ENCODE measurements at regions not wholly inside any gene's neighbourhood (a gene's known extent, or its start where the extent isn't known, plus 50 kb on each side); places are given as distances from the start of the nearest gene placed in this dataset.

DNA sequence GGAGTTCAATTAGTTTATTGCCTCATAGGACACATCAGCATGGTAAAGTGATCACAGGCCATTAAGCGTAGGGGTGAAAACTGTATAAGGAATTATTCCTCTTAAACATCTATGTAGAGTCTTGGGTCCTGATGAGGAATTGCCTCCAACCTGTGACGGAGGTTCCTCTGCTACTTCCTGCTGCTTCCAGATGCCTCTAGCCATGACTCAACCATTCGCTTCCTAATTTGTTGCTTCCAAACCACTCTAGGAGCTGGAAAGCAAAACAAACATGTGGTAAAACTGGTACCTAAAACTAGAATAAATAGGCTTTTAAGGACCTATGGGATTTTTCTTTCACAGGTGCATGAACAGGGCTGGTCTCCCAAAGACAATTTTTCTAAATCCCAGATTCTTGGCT, 253.8 kb downstream of the KLF12 start:
- intact Hi-C loops (cut with DNase I, micrococcal nuclease), result no loop called here

DNA sequence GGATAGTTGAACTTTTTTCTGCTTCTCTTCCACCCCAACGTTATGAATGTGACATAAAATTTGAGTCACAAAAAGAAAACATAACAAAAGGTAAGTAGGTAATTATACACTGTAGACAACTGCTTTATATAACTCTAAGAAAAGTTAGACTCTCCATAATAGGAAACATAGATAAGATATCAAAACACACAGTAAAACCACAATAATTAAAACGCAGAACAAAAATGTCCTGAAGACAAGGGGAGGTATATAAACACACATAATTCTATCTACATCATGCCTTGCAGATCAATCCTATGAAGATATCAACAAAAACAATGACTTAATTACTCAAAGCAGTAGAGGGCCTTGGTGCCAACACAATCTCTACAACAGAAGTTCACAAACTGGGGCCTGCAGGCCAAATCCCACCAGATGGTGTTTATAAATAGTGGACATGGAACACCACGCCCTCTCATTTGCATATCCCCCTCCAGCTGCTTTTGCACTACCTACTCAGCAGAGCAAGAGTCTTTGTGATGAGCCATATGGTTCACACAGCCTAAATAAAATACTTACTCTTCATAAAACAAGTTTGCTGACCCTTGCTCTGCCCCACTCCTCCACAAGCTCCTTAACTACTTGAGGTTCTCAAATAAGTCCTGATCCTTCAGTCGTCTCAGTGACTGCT, 254.7 kb downstream of the KLF12 start:
- ATAC-seq (peak; percentile 23), DNase-seq (no peak)
- intact Hi-C loops (cut with DNase I, micrococcal nuclease), result no loop called here

More for the DNA sequence above, 253.8 kb downstream of the KLF12 start:
- no peak for DNase-seq
- ATAC-seq, result no peak

DNA sequence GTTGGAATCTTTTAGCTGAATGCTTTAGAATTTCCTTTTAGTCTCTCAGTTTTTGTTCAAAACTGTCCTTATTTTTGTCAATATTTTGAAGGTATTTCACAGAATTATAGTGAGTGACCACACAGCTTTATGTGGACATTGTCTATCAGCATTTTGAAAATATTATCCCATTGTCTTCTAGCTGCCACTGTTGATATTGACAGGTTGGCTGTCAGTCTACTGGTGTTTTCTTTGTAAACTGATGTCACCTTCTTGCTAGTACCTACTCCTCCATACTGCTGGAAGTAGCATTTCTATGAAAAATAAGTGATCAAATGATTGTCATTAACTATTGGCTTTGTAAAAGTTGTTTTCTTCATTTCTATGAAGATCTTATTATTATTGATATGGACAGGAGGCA, 256.8 kb downstream of the KLF12 start:
- DNase-seq (no peak), ATAC-seq (no peak)
- intact Hi-C loops (cut with DNase I, micrococcal nuclease), result no loop called here

DNA sequence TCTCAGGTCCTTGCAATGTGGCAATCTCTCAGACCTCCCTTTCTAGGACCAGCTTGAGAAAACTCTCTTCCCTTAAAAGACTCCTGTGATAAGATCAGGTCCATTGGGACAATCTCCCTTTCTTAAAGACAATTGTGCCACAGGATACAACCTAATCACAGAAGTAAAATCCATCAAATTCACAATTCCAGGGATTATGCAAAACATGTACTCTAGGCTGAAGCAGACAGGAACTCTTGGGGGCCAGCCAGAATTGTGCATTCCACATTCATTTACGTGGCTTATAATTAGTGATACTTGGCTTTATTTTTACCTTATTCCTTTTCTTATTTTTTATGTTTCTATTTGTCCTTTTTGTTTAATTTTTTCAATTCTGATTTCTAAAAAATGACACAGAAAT, 257.9 kb downstream of the KLF12 start:
- DNase-seq (no peak), ATAC-seq (no peak)
- intact Hi-C loops (cut with DNase I, micrococcal nuclease), result no loop called here

DNA sequence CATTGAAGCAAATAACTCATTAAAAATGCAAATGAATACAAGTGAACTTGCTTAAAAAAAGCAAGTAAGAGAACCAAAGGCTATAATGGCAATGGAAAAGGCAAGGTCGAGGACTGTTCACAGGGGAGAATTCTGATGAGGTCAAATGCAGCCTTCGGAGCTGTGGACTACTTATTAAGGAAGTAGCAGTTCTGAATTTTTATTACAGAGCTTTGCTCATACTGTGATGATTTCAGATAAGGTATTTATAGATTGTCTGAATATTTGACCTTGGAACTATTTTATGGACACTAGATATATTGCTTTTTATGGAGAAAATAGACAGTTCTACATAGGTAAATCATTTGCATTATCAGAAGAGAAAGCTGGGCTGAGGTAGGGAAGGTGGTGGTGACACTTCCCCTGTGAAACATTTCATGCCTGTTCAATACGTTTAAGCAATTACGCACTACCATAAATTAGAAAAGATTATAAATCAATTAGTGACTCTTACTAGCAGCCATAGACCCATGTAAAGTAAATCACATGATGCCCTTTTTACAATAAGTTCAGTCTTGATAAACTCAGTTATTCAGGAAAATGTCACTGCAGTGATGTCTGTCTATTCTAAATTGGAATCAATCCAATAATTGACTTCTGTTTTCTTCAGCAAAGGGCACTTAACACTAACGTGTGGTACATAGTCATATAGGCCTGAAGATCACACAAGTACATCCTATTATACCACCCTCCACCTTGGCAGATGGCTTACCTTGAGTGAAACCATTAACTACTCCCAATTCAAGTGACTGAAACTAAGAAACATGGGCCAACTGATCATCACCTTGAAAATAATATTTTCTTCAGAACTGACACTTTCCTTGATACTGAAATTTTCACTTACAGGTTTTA, 260.0 kb downstream of the KLF12 start:
- DNase-seq, result no peak
- intact Hi-C loops (cut with DNase I, micrococcal nuclease), result no loop called here
- no peak for ATAC-seq

DNA sequence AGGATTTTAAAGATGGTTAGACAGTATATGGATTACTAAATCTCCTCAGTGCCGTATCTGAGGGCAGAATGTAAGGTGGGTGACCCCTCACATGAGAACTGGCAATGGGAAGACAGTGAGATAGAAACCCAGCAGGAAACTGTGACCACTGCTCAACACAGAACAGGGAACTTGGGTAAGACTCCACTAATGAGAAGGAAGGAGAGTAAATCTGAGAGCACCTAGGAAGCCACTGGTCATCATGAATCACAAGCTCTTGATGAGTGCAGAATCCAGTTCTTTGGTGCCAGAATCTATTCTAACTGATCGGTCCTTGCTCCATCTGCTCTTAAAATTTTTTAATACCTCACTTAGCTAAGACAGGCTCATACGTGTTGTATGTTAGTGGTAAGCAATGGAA, 261.8 kb downstream of the KLF12 start:
- ATAC-seq (no peak), DNase-seq (no peak)
- intact Hi-C loops (cut with DNase I, micrococcal nuclease), result no loop called here

DNA sequence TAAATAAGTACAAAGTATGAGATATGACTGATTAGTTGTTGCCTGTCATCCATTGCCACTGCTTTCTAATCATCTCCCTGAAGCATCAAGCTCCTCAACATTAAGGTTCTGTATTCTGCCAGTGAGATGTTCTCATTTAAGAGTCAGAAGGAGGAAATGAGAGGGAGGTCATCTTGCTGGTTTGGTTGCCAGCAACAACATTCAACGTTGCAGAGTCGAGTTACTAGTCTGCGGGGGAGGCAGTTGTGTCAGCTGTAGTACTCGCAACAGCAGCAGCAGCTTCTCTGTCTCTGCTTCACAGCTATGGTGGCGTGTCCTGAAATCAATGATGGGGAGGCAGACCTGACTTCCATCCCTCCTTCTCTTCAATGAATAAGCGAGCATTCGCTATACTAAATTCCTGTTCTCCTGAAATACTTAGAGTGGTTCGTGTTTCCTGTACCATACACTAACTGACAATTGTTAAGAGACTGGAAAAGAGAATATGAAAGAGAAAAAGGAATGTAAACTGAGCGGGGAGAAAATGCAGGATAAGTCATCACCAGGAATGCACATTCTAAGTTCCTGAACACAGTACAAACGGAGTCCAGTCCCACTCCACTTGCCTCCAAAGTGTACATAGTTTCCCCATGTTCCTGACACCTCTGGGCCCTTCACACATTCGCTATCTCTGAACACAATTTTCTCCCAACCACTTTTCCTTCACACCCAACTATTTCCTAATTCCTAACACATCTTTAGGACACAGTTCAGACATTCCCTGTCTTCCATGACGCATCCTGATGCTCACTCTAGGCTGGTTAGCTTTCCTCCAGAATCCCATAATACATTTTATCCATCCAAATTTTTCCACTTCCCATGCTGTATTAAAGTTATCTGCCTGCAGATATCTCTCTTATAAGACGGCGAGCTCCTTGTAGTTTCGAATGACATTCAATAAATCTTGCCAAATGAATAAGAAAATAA, 263.0 kb downstream of the KLF12 start:
- ATAC-seq (peak; percentile 25), DNase-seq (no peak)
- intact Hi-C loops (cut with DNase I, micrococcal nuclease), result no loop called here

DNA sequence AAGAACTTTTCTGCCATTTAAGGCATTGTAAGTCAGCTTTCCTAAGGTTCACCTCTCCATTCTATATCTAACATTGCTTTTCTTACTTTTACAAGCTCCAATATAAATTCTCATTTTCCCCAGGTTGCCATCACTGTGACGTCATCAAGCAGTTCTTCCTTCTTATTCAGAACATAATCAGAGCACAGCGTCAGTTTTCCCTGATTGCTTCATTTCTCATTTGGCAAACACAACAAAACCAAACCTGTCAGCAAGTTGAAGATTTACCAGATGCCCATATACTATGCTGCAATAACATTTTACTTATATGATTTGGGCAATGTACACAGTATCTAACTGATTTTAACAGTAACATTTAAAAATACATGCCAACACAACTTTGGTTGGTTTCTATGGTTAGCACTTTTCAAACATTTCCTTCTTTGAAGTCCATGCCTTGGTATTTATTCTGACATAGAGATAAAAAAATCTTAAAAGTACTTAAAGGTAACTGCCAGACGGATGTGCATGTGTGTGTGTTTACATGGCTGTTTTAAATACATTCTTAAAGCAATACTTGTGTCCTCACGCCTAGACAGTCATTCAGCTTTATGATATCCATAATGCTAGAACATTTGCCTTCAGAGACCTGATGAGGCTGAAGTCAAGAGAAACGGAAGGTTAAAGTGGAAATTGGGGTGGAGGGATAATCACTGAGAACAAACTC, 264.0 kb downstream of the KLF12 start:
- intact Hi-C loops (cut with DNase I, micrococcal nuclease), result no loop called here
- peak; percentile 93 for ATAC-seq
- peak in 1 of 2 donors; percentile 30 for DNase-seq

DNA sequence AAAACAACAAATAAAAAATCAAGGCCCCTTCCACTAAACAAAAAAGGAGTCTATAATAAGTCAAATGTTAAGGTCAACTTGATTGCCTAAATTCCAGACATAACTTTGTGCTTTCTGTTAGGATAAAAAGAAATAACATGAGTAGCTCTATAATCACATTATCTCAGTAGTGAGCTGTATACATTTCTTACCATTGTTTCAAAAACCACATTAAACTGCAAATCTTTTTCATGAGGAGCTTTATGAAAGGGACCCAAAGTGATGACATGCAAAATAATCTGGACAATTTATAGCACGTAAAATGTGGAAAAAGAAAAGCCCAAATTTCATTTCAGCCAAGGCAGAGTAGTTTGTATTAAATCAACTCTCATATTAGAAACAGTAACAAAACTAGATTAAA, 269.2 kb downstream of the KLF12 start:
- intact Hi-C loops (cut with DNase I, micrococcal nuclease), result no loop called here
- ATAC-seq, result no peak
- no peak for DNase-seq

DNA sequence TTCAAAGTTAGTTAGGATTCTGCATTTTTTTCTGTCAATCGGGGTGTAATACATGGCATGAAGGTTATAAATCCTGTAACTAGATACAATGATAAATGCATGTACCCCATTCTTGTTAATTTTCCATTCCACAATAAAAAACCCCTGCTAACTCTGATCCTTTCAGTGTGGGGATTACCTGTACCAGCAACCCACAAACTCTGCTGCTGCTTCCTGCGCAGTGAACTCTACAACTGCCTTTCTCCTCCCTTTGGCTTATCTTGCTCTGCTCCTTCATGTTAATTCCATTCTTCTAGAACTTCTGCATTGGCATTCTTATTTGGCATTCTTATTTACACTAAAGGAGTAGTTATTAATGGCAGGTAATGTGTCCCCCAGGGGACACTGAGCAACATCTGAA, 273.1 kb downstream of the KLF12 start:
- intact Hi-C loops (cut with DNase I, micrococcal nuclease), result no loop called here
- no peak for DNase-seq
- no peak for ATAC-seq

DNA sequence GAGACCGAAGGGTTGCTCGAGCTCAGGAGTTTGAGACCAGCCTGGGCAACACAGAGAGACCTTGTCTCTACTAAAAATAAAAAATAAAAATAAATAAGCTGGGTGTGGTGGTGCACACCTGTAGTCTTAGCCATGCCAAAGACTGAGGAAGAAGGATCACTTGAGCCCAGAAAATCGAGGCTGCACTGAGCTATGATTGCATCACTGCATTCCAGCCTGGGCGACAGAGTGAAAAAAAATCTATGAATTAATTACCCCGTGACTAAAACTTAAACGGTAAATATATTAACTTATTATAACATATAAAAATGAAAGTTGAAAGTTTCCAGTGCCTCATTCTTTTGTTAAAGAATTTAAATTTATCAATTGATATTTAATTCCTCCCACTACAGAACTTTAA, 273.7 kb downstream of the KLF12 start:
- DNase-seq (no peak), ATAC-seq (no peak)
- intact Hi-C loops (cut with DNase I, micrococcal nuclease), result no loop called here

DNA sequence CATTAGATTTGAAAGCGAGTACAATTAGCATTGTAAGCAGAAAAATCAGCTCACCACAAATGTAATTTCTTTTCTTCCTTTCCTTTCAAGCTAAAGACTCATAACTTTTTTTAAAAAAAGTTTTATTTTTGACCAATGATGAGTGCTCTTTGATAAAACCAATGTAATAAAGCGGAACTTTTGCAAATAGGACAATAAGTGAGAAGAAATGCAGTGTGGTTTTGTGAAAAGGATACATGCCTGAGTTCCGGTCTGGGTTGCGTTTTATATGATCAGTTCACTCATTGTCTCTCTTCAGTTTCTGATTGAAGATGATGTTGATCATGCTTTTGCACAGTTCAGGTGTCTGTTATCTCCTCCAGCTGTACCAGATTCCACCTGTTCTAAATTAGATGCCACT, 274.4 kb downstream of the KLF12 start:
- intact Hi-C loops (cut with DNase I, micrococcal nuclease), result no loop called here
- no peak for DNase-seq
- ATAC-seq, result no peak

DNA sequence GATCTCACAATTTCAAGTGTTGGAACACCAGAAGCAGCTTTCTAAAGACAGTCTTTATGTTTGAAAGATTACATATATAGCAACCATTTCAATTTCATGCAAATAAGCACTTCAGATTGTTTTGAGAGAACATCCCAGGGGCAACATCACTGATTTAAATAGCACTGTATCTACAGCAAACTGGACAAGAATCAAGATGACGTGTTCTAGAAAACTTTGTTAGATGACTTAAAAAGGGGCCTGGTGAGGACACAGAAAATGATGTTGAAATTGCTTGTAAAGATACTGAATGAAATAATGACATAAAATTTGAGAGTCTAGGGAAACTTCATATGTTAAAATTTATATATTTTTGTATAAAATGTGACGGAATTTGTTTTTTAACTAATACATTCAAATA, 277.1 kb downstream of the KLF12 start:
- DNase-seq (no peak), ATAC-seq (no peak)
- intact Hi-C loops (cut with DNase I, micrococcal nuclease), result no loop called here

DNA sequence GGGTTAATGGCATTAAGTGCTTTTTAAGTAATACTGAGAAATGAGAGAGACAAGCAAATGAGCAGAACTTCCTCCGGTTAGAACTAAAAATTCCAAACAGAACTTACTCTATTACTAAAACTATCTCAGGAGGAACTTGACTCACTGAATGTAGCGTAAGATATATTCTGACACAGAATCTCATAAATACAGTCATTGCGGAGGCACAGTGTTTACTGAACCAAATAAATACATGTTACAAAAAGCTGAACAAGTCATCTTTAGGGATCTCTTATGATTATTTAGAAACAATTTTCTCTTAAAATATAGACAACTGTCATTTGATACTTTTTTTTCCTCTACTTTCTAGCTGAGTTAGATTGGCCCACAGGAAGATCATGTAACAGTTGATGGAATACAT, 283.1 kb downstream of the KLF12 start:
- intact Hi-C loops (cut with DNase I, micrococcal nuclease), result no loop called here
- DNase-seq (no peak), ATAC-seq (no peak)

DNA sequence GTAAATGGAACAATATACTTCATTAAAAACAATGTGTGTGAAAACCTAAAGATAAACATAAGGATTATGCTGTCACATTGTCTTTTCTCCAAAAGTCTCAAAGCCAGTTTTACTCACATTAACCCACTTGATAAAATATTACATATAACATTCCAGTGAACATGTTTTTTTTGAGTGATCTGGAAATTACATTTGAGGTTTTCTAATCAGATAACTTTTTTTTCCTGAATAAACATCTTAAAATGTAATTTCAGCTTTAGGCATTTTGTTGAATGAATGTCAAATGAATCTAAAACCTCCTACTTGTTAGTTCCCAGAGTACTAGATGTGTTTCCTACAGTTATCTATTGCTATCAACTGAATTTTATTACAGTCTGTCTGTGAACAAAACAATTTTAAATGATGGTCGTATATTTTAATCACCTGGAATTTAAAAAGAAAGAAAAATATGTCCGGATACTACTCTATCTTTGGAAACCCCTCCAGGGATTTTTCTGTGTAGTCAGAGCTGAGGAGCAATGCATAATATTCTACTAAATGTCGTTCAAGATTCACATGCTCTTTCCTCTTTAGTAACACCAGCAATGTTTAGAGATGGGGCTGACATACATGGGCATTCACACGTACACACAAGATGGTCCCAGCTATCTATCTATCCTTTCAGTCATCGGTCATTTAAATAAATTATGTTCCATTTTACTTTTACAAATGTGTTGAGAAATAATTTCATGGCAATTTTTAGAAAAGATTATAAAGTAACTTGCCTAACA, 283.9 kb downstream of the KLF12 start:
- no peak for DNase-seq
- intact Hi-C loops (cut with DNase I, micrococcal nuclease), result no loop called here
- ATAC-seq, result no peak

DNA sequence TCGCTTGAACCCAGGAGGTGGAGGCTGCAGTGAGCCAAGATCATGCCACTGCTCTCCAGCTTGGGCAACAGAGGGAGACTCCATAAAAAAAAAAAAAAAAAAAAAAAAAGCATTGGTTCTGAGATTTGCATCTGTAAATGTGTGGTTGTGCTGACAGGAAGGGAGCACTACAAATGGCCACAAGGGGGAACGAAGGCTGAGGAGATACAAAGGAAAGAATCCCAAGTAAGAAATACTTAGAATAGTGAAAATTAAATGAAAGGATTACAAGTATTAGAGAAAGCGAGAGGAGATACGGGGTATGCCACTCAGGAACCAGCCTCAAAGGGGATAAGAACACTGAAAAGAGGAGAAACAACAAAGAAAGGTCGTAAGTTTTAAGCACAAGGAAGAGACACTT, 284.9 kb downstream of the KLF12 start:
- ATAC-seq (peak; percentile 61), DNase-seq (peak in 1 of 2 donors; percentile 29)
- intact Hi-C loops (cut with DNase I, micrococcal nuclease), result no loop called here

DNA sequence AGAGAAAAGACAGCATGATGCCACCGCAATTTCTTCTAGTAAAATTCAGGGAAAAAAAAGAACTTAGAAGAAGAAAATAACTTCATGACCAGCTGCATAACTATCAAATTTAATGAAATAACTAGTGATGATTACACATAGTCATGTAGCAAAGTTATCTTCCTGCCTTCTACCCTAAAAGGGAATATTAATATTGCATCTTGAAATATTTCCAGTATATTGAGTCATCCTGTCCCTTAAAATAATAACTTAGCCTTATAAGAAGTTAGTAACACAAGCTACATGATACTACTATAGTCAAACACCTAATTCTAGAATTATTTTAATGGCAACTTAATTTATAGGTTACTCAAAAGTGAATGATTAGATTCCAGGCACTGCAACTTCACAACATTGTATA, 289.2 kb downstream of the KLF12 start:
- DNase-seq, result no peak
- no peak for ATAC-seq
- intact Hi-C loops (cut with DNase I, micrococcal nuclease), result no loop called here

DNA sequence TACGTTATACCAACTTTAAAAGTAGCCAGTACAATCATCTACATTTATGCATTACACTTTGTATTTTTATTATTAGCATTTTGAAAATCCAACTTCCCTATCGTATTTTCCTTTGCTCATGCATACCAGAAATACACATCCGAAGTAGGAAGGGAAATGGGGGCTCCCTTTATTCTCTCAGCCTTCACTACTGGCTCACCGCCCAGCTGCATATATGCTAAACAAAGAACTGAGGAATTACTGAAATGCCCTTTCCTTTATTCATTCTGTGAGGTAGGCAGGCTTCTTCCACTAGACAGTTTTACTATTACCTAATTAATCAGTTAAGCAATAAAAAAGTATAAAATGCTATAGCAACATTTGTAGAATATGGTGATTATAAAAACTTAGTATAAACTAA, 291.6 kb downstream of the KLF12 start:
- no peak for ATAC-seq
- intact Hi-C loops (cut with DNase I, micrococcal nuclease), result no loop called here

More for the DNA sequence above, 291.6 kb downstream of the KLF12 start:
- DNase-seq, result no peak

All from left colon (tissue), 2 donors.